ENCODE measurements at regions not wholly inside any gene's neighbourhood (a gene's known extent, or its start where the extent isn't known, plus 50 kb on each side); places are given as distances from the start of the nearest gene placed in this dataset.

DNA sequence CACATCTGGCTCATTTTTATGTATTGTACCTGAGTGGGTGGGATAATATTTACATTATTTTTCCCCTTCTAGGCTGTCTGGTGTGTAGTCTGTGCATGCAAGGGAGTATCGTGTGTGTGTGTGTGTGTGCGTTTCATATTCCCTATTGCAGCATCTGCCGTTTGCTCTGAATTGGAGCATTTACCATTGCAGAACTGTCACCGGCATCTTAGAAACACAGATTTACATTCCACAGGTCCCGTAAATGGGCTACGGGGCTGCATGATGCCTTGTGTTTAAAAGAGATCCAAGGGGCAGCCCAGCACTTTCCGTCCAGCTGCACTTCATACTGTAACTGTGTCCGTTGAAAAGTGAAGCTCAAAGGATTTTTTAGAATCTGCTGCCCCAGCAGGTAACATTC lies 167.1 kb upstream of the KIAA1217 start:
- DNase-seq = no peak
- H3K36me3 ChIP-seq (ENCODE audit: insufficient read depth, low read length) = no peaks in the 10 kb centered on the region
- H4K20me1 ChIP-seq (ENCODE audit: insufficient read depth, low read depth, low read length) = no peaks in the 10 kb centered on the region
- no peak overlapping the region for H3K4me2 ChIP-seq (ENCODE audit: low read depth, low read length, poor library complexity, severe bottlenecking)
- H3K4me3 ChIP-seq (ENCODE audit: low read length) = no peak overlapping the region
- no peak overlapping the region for H3K27ac ChIP-seq (ENCODE audit: low read length)
- no peaks in the 10 kb centered on the region for H3K9me2 ChIP-seq (replicated peaks; ENCODE audit: insufficient read depth, low read length)
- no peak overlapping the region for H3K9ac ChIP-seq (ENCODE audit: low read length)
- H2AFZ ChIP-seq (ENCODE audit: low read length) = no peak overlapping the region
- H3K9me3 ChIP-seq (ENCODE audit: low read length) = peaks cover 19% of the 10 kb centered on the region
- no peaks in the 10 kb centered on the region for H3K4me1 ChIP-seq (ENCODE audit: low read length)
- no peaks in the 10 kb centered on the region for H3K27me3 ChIP-seq (ENCODE audit: low read length)
- H3K79me2 ChIP-seq (ENCODE audit: low read length) = no peaks in the 10 kb centered on the region

DNA sequence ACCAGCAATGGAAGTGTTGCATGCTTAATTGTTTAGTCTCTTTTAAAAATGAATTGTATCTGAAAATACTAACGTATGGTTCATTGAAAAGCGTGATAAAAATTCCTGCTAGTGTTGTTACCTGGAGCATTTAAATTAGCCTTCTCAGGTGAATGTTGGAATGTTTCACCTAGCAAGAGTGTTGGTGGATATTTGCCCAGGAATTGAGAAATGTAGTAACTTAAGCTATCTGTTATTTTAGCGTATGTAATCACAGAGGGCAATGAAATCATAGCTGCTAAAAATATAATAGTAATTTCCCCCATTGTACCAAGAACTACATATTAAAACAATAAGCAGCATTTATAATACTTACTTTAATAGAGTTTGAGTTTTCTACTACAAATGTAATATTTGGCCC lies 166.1 kb upstream of the KIAA1217 start:
- H3K4me3 ChIP-seq (ENCODE audit: low read length) = no peak overlapping the region
- no peak overlapping the region for H2AFZ ChIP-seq (ENCODE audit: low read length)
- no peak overlapping the region for H3K4me2 ChIP-seq (ENCODE audit: low read depth, low read length, poor library complexity, severe bottlenecking)
- H3K36me3 ChIP-seq (ENCODE audit: insufficient read depth, low read length) = no peaks in the 10 kb centered on the region
- H4K20me1 ChIP-seq (ENCODE audit: insufficient read depth, low read depth, low read length) = no peaks in the 10 kb centered on the region
- no peaks in the 10 kb centered on the region for H3K27me3 ChIP-seq (ENCODE audit: low read length)
- H3K79me2 ChIP-seq (ENCODE audit: low read length) = no peaks in the 10 kb centered on the region
- no peak for DNase-seq
- no peak overlapping the region for H3K9ac ChIP-seq (ENCODE audit: low read length)
- no peaks in the 10 kb centered on the region for H3K9me2 ChIP-seq (replicated peaks; ENCODE audit: insufficient read depth, low read length)
- peaks cover 27% of the 10 kb centered on the region for H3K9me3 ChIP-seq (ENCODE audit: low read length)
- H3K4me1 ChIP-seq (ENCODE audit: low read length) = no peaks in the 10 kb centered on the region
- H3K27ac ChIP-seq (ENCODE audit: low read length) = no peak overlapping the region

- H3K9me3 ChIP-seq (ENCODE audit: low read length) = peaks cover 28% of the 10 kb centered on the region
- H3K4me3 ChIP-seq (ENCODE audit: low read length) = no peak overlapping the region
- no peaks in the 10 kb centered on the region for H4K20me1 ChIP-seq (ENCODE audit: insufficient read depth, low read depth, low read length)
- no peaks in the 10 kb centered on the region for H3K79me2 ChIP-seq (ENCODE audit: low read length)
- no peak overlapping the region for H3K4me2 ChIP-seq (ENCODE audit: low read depth, low read length, poor library complexity, severe bottlenecking)
- H3K36me3 ChIP-seq (ENCODE audit: insufficient read depth, low read length) = no peaks in the 10 kb centered on the region
- no peak overlapping the region for H3K27ac ChIP-seq (ENCODE audit: low read length)
- H2AFZ ChIP-seq (ENCODE audit: low read length) = no peak overlapping the region
- H3K4me1 ChIP-seq (ENCODE audit: low read length) = no peaks in the 10 kb centered on the region
- no peak overlapping the region for H3K9ac ChIP-seq (ENCODE audit: low read length)
- no peaks in the 10 kb centered on the region for H3K27me3 ChIP-seq (ENCODE audit: low read length)
- no peaks in the 10 kb centered on the region for H3K9me2 ChIP-seq (replicated peaks; ENCODE audit: insufficient read depth, low read length)
- no peak for DNase-seq
Measured at GRCh38 chr10:24046060-24046459, 162.9 kb upstream of the KIAA1217 start.

GRCh38 chr10:24047176-24047575 lies 161.8 kb upstream of the KIAA1217 start:
- H4K20me1 ChIP-seq (ENCODE audit: insufficient read depth, low read depth, low read length) = no peaks in the 10 kb centered on the region
- H3K79me2 ChIP-seq (ENCODE audit: low read length) = no peaks in the 10 kb centered on the region
- H3K27me3 ChIP-seq (ENCODE audit: low read length) = no peaks in the 10 kb centered on the region
- peaks cover 28% of the 10 kb centered on the region for H3K9me3 ChIP-seq (ENCODE audit: low read length)
- no peaks in the 10 kb centered on the region for H3K4me1 ChIP-seq (ENCODE audit: low read length)
- DNase-seq = no peak
- H3K27ac ChIP-seq (ENCODE audit: low read length) = no peak overlapping the region
- H3K9ac ChIP-seq (ENCODE audit: low read length) = no peak overlapping the region
- no peaks in the 10 kb centered on the region for H3K9me2 ChIP-seq (replicated peaks; ENCODE audit: insufficient read depth, low read length)
- no peaks in the 10 kb centered on the region for H3K36me3 ChIP-seq (ENCODE audit: insufficient read depth, low read length)
- H3K4me3 ChIP-seq (ENCODE audit: low read length) = no peak overlapping the region
- H3K4me2 ChIP-seq (ENCODE audit: low read depth, low read length, poor library complexity, severe bottlenecking) = no peak overlapping the region
- no peak overlapping the region for H2AFZ ChIP-seq (ENCODE audit: low read length)

DNA sequence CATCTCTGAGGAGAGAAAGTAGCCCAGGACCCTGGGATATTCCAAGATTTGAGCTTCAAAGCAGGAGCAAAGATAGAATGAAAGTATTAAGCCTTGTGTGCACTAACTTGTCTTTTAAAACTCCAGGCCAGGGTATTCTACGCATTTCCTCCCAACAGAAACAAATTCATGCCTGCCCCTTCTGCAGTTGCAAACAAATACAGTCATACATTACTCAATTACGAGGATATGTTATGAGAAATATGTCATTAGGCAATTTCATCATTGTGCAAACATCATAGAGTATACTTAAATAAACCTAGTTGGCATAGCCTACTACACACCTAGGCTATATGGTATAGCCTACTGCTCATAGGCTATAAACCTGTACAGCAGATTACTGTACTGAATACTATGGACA lies 154.5 kb upstream of the KIAA1217 start:
- H2AFZ ChIP-seq (ENCODE audit: low read length) = no peak overlapping the region
- no peaks in the 10 kb centered on the region for H3K9me2 ChIP-seq (replicated peaks; ENCODE audit: insufficient read depth, low read length)
- H3K9ac ChIP-seq (ENCODE audit: low read length) = no peak overlapping the region
- H3K4me1 ChIP-seq (ENCODE audit: low read length) = no peaks in the 10 kb centered on the region
- no peaks in the 10 kb centered on the region for H3K79me2 ChIP-seq (ENCODE audit: low read length)
- H3K4me3 ChIP-seq (ENCODE audit: low read length) = no peak overlapping the region
- no peaks in the 10 kb centered on the region for H3K27me3 ChIP-seq (ENCODE audit: low read length)
- no peak overlapping the region for H3K27ac ChIP-seq (ENCODE audit: low read length)
- H3K4me2 ChIP-seq (ENCODE audit: low read depth, low read length, poor library complexity, severe bottlenecking) = no peak overlapping the region
- no peaks in the 10 kb centered on the region for H4K20me1 ChIP-seq (ENCODE audit: insufficient read depth, low read depth, low read length)
- peaks cover 27% of the 10 kb centered on the region for H3K9me3 ChIP-seq (ENCODE audit: low read length)
- DNase-seq = no peak
- no peaks in the 10 kb centered on the region for H3K36me3 ChIP-seq (ENCODE audit: insufficient read depth, low read length)

DNA sequence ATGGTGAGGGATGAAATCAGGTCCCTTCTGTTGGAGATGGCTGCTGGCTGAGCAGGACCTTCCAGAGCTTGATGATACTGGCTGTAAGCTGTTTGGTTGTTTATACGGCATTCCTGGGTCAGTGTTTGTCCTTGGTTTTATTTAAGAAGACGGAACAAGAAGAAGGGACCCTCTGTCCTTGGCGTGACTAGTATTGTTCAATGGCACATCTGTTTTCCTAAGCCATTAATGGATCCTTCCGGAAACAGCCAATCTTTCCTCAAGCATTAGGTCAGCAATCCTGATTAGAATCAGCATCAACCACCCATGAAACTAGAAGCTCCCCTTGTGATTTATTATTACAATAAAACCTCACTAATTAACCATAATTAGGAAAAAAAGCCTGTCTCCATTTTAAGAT lies 128.7 kb upstream of the KIAA1217 start:
- peaks cover 14% of the 10 kb centered on the region; the same call in 1 of the 2 replicates for H3K9me3 ChIP-seq (ENCODE audit: low read length)
- H3K4me3 ChIP-seq (ENCODE audit: low read length) = no peak overlapping the region
- H3K9me2 ChIP-seq (replicated peaks; ENCODE audit: insufficient read depth, low read length) = no peaks in the 10 kb centered on the region
- H4K20me1 ChIP-seq (ENCODE audit: insufficient read depth, low read depth, low read length) = no peaks in the 10 kb centered on the region
- no peaks in the 10 kb centered on the region for H3K27me3 ChIP-seq (ENCODE audit: low read length)
- H3K4me2 ChIP-seq (ENCODE audit: low read depth, low read length, poor library complexity, severe bottlenecking) = no peak overlapping the region
- H3K4me1 ChIP-seq (ENCODE audit: low read length) = no peaks in the 10 kb centered on the region
- H3K36me3 ChIP-seq (ENCODE audit: insufficient read depth, low read length) = no peaks in the 10 kb centered on the region
- no peak overlapping the region for H2AFZ ChIP-seq (ENCODE audit: low read length)
- no peaks in the 10 kb centered on the region for H3K79me2 ChIP-seq (ENCODE audit: low read length)
- no peak overlapping the region for H3K9ac ChIP-seq (ENCODE audit: low read length)
- DNase-seq = no peak
- no peak overlapping the region for H3K27ac ChIP-seq (ENCODE audit: low read length)

GRCh38 chr10:24086296-24087086 lies 122.4 kb upstream of the KIAA1217 start:
- no peaks in the 10 kb centered on the region for H3K27me3 ChIP-seq (ENCODE audit: low read length)
- no peaks in the 10 kb centered on the region for H3K36me3 ChIP-seq (ENCODE audit: insufficient read depth, low read length)
- H3K9ac ChIP-seq (ENCODE audit: low read length) = no peak overlapping the region
- H3K4me1 ChIP-seq (ENCODE audit: low read length) = no peaks in the 10 kb centered on the region
- H4K20me1 ChIP-seq (ENCODE audit: insufficient read depth, low read depth, low read length) = no peaks in the 10 kb centered on the region
- H3K4me2 ChIP-seq (ENCODE audit: low read depth, low read length, poor library complexity, severe bottlenecking) = no peak overlapping the region
- DNase-seq = no peak
- no peaks in the 10 kb centered on the region for H3K79me2 ChIP-seq (ENCODE audit: low read length)
- H2AFZ ChIP-seq (ENCODE audit: low read length) = no peak overlapping the region
- H3K9me2 ChIP-seq (replicated peaks; ENCODE audit: insufficient read depth, low read length) = no peaks in the 10 kb centered on the region
- no peak overlapping the region for H3K27ac ChIP-seq (ENCODE audit: low read length)
- H3K4me3 ChIP-seq (ENCODE audit: low read length) = no peak overlapping the region
- peaks cover 21% of the 10 kb centered on the region for H3K9me3 ChIP-seq (ENCODE audit: low read length)

DNA sequence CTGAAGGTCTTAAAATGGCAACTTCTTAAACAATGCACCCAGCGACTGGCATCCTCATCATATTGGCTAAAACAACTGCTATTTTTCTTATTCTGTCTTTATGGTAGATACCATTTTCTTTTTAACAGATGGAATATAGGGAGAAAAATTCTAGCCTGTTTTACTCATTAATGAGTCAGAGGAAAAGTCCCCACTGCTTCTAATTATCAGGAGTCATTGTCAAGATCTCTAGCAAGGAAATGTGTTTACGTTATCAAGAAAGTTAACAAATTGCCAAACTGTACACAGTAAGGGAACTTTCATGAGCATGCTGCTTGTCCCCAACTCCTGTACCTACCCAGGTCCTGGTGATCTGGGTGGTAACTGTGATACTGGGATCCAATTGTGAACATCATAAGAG lies 117.7 kb upstream of the KIAA1217 start:
- Histone ChIP-seq H3K4me1 (ENCODE audit: low read length) (no peaks in the 10 kb centered on the region), H3K79me2 (ENCODE audit: low read length) (no peaks in the 10 kb centered on the region), H3K27me3 (ENCODE audit: low read length) (no peaks in the 10 kb centered on the region), H2AFZ (ENCODE audit: low read length) (no peak overlapping the region), H3K4me3 (ENCODE audit: low read length) (no peak overlapping the region), H3K9me2 (replicated peaks; ENCODE audit: insufficient read depth, low read length) (no peaks in the 10 kb centered on the region), H3K9me3 (ENCODE audit: low read length) (peaks cover 9% of the 10 kb centered on the region), H4K20me1 (ENCODE audit: insufficient read depth, low read depth, low read length) (no peaks in the 10 kb centered on the region), H3K9ac (ENCODE audit: low read length) (no peak overlapping the region), H3K36me3 (ENCODE audit: insufficient read depth, low read length) (no peaks in the 10 kb centered on the region), H3K27ac (ENCODE audit: low read length) (no peak overlapping the region), H3K4me2 (ENCODE audit: low read depth, low read length, poor library complexity, severe bottlenecking) (no peak overlapping the region)
- no peak for DNase-seq

All from Karpas-422 (cell line).